ENCODE measurements at regions not wholly inside any gene's neighbourhood (a gene's known extent, or its start where the extent isn't known, plus 50 kb on each side); places are given as distances from the start of the nearest gene placed in this dataset.

DNA sequence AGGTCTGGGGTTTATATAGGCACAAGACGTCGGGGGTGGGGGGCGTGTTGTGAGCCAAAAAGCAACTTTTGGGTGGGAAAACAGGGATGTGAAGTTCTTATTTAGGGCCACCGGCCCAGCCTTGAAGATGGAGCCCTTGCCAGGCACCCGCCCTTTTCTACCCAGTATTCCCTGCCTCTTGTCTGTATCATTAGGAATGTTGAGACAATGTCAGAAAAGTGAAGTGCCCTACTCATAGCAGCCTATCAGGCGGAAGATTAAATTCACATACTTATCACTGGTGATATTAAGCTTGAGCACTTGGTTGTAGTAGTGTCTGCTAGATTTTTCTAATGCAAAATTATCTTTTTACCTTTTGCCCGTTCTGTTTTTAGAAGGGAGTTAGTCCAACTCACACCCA is 293.5 kb downstream of the CDH10 start:
- Histone ChIP-seq H3K9me3 (ENCODE audit: control insufficient read depth, insufficient read depth, low read length) (no peaks in the 10 kb centered on the region), H3K27ac (ENCODE audit: low read length) (no peak overlapping the region), H3K4me1 (ENCODE audit: control insufficient read depth, insufficient read depth, low read length) (no peaks in the 10 kb centered on the region), H3K27me3 (ENCODE audit: control insufficient read depth, insufficient read depth, low read length) (no peaks in the 10 kb centered on the region), H3K36me3 (ENCODE audit: control insufficient read depth, insufficient read depth, low read length) (no peaks in the 10 kb centered on the region), H3K4me3 (ENCODE audit: low read length) (no peak overlapping the region)
- DNase-seq (ENCODE audit: low read depth, low spot score) = no peak
- WGBS (ENCODE audit: insufficient coverage, insufficient read length) = no CpG with 5 or more reads among the region's 7 CpGs

DNA sequence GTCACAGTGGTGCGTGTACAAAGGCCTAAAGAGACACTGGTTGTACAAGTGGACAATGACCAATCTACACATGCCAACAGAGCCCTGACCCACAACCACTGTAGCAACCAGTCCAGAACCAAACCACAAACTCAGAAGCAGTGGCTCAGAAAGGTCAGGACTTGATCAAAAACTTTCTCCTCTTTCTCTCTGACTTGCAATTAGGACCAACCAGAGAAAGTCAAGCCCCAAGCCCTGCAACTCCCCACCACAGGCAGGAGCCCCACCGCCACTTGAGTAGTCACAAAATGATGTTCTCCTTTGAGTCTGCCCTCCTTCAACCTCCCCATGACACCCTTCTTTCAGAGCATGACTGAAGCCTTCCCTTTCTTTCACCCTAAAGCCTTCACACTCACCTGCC is 291.8 kb downstream of the CDH10 start:
- no CpG with 5 or more reads among the region's 2 CpGs for WGBS (ENCODE audit: insufficient coverage, insufficient read length)
- Histone ChIP-seq H3K27me3 (ENCODE audit: control insufficient read depth, insufficient read depth, low read length) (no peaks in the 10 kb centered on the region), H3K27ac (ENCODE audit: low read length) (no peak overlapping the region), H3K4me3 (ENCODE audit: low read length) (no peak overlapping the region), H3K36me3 (ENCODE audit: control insufficient read depth, insufficient read depth, low read length) (no peaks in the 10 kb centered on the region), H3K4me1 (ENCODE audit: control insufficient read depth, insufficient read depth, low read length) (no peaks in the 10 kb centered on the region), H3K9me3 (ENCODE audit: control insufficient read depth, insufficient read depth, low read length) (no peaks in the 10 kb centered on the region)
- no peak for DNase-seq (ENCODE audit: low read depth, low spot score)

DNA sequence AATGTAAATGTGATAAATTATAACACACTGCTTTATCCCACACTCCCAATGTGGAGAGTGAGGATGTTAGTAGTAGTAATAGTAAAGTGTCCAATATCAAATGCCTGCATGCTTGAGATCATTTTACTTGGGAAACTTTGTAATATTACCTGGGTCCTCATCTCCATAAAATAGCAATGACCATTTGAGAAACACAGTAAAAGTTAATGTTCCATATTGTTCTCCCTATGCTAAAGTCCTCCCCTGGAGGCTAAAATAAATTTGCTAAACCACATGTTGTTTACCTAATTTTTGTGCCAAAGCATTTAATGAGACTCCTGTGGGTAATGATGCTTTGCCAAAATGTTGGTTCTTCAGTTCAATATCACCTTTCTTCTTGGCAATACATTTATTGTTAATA is 291.2 kb downstream of the CDH10 start:
- no peaks in the 10 kb centered on the region for H3K27me3 ChIP-seq (ENCODE audit: control insufficient read depth, insufficient read depth, low read length)
- DNase-seq (ENCODE audit: low read depth, low spot score) = no peak
- no peaks in the 10 kb centered on the region for H3K4me1 ChIP-seq (ENCODE audit: control insufficient read depth, insufficient read depth, low read length)
- no peaks in the 10 kb centered on the region for H3K36me3 ChIP-seq (ENCODE audit: control insufficient read depth, insufficient read depth, low read length)
- H3K4me3 ChIP-seq (ENCODE audit: low read length) = no peak overlapping the region
- no peaks in the 10 kb centered on the region for H3K9me3 ChIP-seq (ENCODE audit: control insufficient read depth, insufficient read depth, low read length)
- H3K27ac ChIP-seq (ENCODE audit: low read length) = no peak overlapping the region

DNA sequence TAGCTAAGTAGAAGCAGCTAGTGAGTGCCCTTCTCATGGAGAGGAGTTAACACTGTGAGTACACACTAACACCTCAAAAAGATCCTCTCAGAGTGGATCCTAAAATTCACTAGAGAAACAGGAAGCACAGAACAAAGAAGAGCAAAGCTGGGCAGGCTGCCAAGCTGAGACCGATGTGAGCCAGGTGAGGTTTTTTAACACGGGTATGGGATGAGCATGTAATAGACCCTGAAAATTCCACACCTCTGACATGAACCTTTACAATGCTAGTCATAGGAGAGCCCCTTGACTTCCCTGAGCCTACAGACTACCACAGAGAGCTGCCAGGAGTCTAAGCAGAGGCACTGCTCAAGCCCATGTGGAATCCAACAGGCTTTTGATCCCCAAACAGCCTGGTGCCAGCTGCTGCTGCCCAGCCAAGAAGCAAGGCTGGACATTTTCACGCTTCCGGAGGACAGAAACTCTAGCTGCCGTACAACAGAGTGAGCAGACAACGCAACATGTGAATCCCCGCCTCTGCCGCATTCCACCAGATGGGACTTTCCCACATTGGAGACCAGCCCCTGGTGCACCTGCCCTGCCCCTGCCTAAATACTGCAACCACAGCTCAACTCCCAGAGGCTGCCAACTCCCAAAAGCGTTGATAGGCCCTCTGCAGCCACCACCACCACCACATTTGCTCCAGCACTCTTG is 280.8 kb downstream of the CDH10 start:
- no peak overlapping the region for H3K4me3 ChIP-seq (ENCODE audit: low read length)
- no peaks in the 10 kb centered on the region for H3K27me3 ChIP-seq (ENCODE audit: control insufficient read depth, insufficient read depth, low read length)
- no peaks in the 10 kb centered on the region for H3K36me3 ChIP-seq (ENCODE audit: control insufficient read depth, insufficient read depth, low read length)
- H3K4me1 ChIP-seq (ENCODE audit: control insufficient read depth, insufficient read depth, low read length) = no peaks in the 10 kb centered on the region
- no peak overlapping the region for H3K27ac ChIP-seq (ENCODE audit: low read length)
- H3K9me3 ChIP-seq (ENCODE audit: control insufficient read depth, insufficient read depth, low read length) = no peaks in the 10 kb centered on the region
- no peak for DNase-seq (ENCODE audit: low read depth, low spot score)
- WGBS (ENCODE audit: insufficient coverage, insufficient read length) = no CpG with 5 or more reads among the region's 9 CpGs

DNA sequence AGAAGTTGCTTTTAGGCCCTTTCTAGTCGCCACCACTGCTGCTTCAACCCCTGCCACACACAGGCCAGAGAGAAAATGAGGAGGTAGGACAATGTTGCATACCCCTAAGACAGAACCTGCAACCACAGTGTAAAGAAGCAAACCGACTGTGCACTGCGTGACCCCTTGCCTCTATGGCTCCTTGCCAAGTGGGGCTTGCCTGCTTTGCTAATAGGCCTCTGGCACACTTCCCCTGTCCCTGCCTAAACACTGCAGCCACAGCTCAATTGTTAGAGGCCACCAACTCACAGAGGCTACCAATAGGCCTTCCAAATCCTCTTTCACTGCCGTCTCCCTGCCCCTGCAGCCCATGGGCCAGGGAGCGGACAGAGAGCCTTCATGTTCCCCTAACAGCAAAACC is 280.1 kb downstream of the CDH10 start:
- H3K27me3 ChIP-seq (ENCODE audit: control insufficient read depth, insufficient read depth, low read length) = no peaks in the 10 kb centered on the region
- WGBS (ENCODE audit: insufficient coverage, insufficient read length) = no CpG with 5 or more reads among the region's 5 CpGs
- H3K4me1 ChIP-seq (ENCODE audit: control insufficient read depth, insufficient read depth, low read length) = no peaks in the 10 kb centered on the region
- H3K9me3 ChIP-seq (ENCODE audit: control insufficient read depth, insufficient read depth, low read length) = no peaks in the 10 kb centered on the region
- H3K27ac ChIP-seq (ENCODE audit: low read length) = no peak overlapping the region
- H3K4me3 ChIP-seq (ENCODE audit: low read length) = no peak overlapping the region
- no peaks in the 10 kb centered on the region for H3K36me3 ChIP-seq (ENCODE audit: control insufficient read depth, insufficient read depth, low read length)
- no peak for DNase-seq (ENCODE audit: low read depth, low spot score)

DNA sequence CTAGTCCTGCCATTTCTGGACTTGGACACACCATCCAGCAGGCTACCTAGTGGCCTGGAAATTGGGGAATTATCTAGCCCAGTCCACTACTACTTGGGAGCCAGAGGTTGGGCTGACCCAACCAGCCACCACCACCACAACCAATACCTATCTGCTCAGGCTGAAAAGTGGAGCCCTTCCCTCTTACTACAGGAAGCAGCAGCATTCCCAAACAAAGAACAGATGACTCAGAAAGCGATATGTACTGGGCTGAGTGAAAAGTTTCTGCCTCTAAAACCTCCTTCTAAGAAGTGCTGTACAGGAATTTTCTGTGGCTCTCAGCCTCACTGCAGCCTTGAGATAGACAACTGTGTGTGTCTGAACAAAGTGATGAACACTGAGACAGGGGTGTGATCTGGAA is 279.4 kb downstream of the CDH10 start:
- Histone ChIP-seq H3K4me3 (ENCODE audit: low read length) (no peak overlapping the region), H3K36me3 (ENCODE audit: control insufficient read depth, insufficient read depth, low read length) (no peaks in the 10 kb centered on the region), H3K27ac (ENCODE audit: low read length) (no peak overlapping the region), H3K4me1 (ENCODE audit: control insufficient read depth, insufficient read depth, low read length) (no peaks in the 10 kb centered on the region), H3K27me3 (ENCODE audit: control insufficient read depth, insufficient read depth, low read length) (no peaks in the 10 kb centered on the region), H3K9me3 (ENCODE audit: control insufficient read depth, insufficient read depth, low read length) (no peaks in the 10 kb centered on the region)
- WGBS (ENCODE audit: insufficient coverage, insufficient read length) = no CpG with 5 or more reads among the region's 1 CpG
- DNase-seq (ENCODE audit: low read depth, low spot score) = no peak

DNA sequence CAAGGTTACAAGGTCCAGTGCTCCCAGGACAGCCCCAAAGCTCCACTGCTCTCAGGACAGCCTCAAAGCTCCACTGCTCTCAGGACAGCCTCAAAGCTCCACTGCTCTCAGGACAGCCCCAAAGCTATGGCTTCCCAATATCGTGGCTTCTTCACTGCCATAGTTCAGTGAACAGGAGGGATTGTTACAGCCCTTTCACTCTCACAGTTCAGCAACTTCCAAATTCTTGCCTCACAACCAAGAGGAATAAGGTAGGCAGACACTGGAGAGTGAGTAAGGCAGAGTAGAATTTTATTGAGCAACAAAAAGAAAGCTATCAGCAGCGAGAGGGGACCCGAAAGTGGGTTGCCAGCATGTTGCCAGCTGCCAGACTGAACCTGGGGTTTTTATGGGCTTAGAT is 277.6 kb downstream of the CDH10 start:
- no peaks in the 10 kb centered on the region for H3K9me3 ChIP-seq (ENCODE audit: control insufficient read depth, insufficient read depth, low read length)

DNA sequence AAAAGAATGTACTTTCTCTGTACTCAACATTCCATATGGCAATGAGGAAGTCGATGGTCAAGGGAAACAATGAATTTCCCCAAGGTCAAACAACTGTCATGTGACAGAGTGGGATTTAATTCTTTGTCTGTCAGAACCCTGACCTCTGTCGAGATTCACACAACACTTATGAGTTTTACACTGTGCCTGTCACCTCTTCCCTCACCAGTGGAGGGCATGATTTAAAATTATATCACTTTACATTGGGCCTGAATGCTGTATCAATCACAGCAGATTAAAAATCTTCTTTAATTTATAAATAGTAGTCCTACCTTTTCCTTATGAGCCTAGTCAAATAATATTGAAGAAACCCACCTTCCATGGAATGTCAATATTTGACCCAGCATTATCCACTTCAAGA is 276.7 kb downstream of the CDH10 start:
- H3K27ac ChIP-seq (ENCODE audit: low read length) = no peak overlapping the region
- H3K4me1 ChIP-seq (ENCODE audit: control insufficient read depth, insufficient read depth, low read length) = no peaks in the 10 kb centered on the region
- DNase-seq (ENCODE audit: low read depth, low spot score) = no peak
- no peaks in the 10 kb centered on the region for H3K9me3 ChIP-seq (ENCODE audit: control insufficient read depth, insufficient read depth, low read length)
- no peaks in the 10 kb centered on the region for H3K27me3 ChIP-seq (ENCODE audit: control insufficient read depth, insufficient read depth, low read length)
- no CpG with 5 or more reads among the region's 2 CpGs for WGBS (ENCODE audit: insufficient coverage, insufficient read length)
- H3K4me3 ChIP-seq (ENCODE audit: low read length) = no peak overlapping the region
- H3K36me3 ChIP-seq (ENCODE audit: control insufficient read depth, insufficient read depth, low read length) = no peaks in the 10 kb centered on the region

More for the DNA sequence above, 277.6 kb downstream of the CDH10 start:
- H3K27me3 ChIP-seq (ENCODE audit: control insufficient read depth, insufficient read depth, low read length) = no peaks in the 10 kb centered on the region
- no CpG with 5 or more reads among the region's 3 CpGs for WGBS (ENCODE audit: insufficient coverage, insufficient read length)
- H3K4me3 ChIP-seq (ENCODE audit: low read length) = no peak overlapping the region
- H3K36me3 ChIP-seq (ENCODE audit: control insufficient read depth, insufficient read depth, low read length) = no peaks in the 10 kb centered on the region
- DNase-seq (ENCODE audit: low read depth, low spot score) = no peak
- H3K27ac ChIP-seq (ENCODE audit: low read length) = no peak overlapping the region
- no peaks in the 10 kb centered on the region for H3K4me1 ChIP-seq (ENCODE audit: control insufficient read depth, insufficient read depth, low read length)

DNA sequence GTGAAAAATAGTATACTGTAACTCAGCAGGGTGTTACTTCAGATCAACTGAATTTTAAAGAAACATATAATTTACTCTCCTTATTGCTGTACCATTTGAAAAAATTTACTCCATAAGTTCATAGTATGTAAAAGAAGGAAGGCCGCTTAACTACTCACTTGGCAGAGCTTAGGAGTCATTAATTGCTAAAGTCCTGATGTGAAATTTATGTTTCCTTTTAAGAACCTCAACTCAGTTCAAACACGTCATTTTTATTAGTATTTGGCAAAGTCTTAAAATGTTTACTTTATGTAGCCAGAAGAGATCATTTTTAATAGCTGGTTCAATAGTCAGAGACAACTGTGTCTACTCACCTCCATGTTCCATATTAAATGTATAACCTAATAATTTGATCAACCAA is 268.6 kb downstream of the CDH10 start:
- no CpG with 5 or more reads among the region's 2 CpGs for WGBS (ENCODE audit: insufficient coverage, insufficient read length)
- Histone ChIP-seq H3K4me3 (ENCODE audit: low read length) (no peak overlapping the region), H3K27me3 (ENCODE audit: control insufficient read depth, insufficient read depth, low read length) (no peaks in the 10 kb centered on the region), H3K9me3 (ENCODE audit: control insufficient read depth, insufficient read depth, low read length) (no peaks in the 10 kb centered on the region), H3K27ac (ENCODE audit: low read length) (no peak overlapping the region), H3K36me3 (ENCODE audit: control insufficient read depth, insufficient read depth, low read length) (no peaks in the 10 kb centered on the region), H3K4me1 (ENCODE audit: control insufficient read depth, insufficient read depth, low read length) (no peaks in the 10 kb centered on the region; the same call in 1 of the 2 replicates)
- DNase-seq (ENCODE audit: low read depth, low spot score) = no peak

DNA sequence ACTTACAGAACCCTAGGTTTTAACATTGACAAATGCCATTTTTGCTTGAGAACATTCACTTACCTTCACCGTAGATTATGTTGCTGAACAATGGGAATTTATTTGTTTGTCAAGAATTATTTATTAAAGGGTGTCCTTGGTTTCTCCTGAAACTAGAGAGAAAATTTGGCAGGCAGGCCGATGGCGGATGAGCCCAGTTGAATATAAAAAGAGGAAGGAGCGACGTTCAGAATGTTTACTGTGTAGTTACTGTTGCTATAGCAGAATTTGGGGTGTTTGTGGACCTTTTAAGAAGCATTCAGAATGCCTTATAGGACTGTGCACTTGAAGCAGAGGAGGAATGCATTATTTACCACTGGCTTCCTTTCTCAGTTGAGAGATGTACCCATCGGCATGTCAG is 268.2 kb downstream of the CDH10 start:
- Histone ChIP-seq H3K9me3 (ENCODE audit: control insufficient read depth, insufficient read depth, low read length) (no peaks in the 10 kb centered on the region), H3K36me3 (ENCODE audit: control insufficient read depth, insufficient read depth, low read length) (no peaks in the 10 kb centered on the region), H3K4me3 (ENCODE audit: low read length) (no peak overlapping the region), H3K27me3 (ENCODE audit: control insufficient read depth, insufficient read depth, low read length) (no peaks in the 10 kb centered on the region), H3K27ac (ENCODE audit: low read length) (no peak overlapping the region), H3K4me1 (ENCODE audit: control insufficient read depth, insufficient read depth, low read length) (no peaks in the 10 kb centered on the region; the same call in 1 of the 2 replicates)
- no peak for DNase-seq (ENCODE audit: low read depth, low spot score)
- no CpG with 5 or more reads among the region's 6 CpGs for WGBS (ENCODE audit: insufficient coverage, insufficient read length)

DNA sequence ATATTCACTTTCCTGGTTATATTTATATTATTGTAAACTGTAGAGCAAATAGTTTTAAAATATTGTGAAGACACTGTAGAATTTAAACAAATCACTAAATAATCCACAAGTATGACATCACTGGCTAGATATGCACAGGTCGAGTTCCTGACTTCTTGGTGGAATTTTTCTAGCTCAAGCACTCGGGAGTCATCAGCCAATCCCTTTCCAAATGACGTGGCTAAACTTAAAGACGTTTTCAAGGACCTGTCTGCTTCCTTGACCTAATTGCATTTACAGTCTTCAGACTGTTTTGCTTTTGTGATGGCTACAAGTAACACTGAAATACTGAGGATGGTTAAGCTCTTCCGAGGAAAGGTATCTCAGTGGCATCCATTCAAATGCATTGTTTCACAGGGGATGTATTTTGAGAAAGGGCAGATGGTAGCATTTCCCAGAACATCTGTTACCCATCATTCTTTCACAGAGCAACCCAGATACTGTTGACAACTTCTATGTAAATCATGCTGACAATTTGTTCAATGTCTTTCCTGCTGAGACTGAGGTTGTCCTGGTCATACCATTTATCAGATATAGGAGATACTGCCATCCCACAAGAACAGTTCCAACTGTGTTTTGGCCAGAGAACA is 262.8 kb downstream of the CDH10 start:
- no peaks in the 10 kb centered on the region for H3K36me3 ChIP-seq (ENCODE audit: control insufficient read depth, insufficient read depth, low read length)
- H3K27me3 ChIP-seq (ENCODE audit: control insufficient read depth, insufficient read depth, low read length) = no peaks in the 10 kb centered on the region
- H3K27ac ChIP-seq (ENCODE audit: low read length) = no peak overlapping the region
- no peaks in the 10 kb centered on the region for H3K9me3 ChIP-seq (ENCODE audit: control insufficient read depth, insufficient read depth, low read length)
- H3K4me1 ChIP-seq (ENCODE audit: control insufficient read depth, insufficient read depth, low read length) = no peaks in the 10 kb centered on the region; the same call in 1 of the 2 replicates
- DNase-seq (ENCODE audit: low read depth, low spot score) = peak; percentile 13
- WGBS (ENCODE audit: insufficient coverage, insufficient read length) = no CpG with 5 or more reads among the region's 5 CpGs
- no peak overlapping the region for H3K4me3 ChIP-seq (ENCODE audit: low read length)
